Tibial nerve (tissue), 4 donors: ENCODE measurements at regions not wholly inside any gene's neighbourhood (a gene's known extent, or its start where the extent isn't known, plus 50 kb on each side); places are given as distances from the start of the nearest gene placed in this dataset.

Source experiments
- DNase-seq, 2 donors: peaks; one replicate each; pipeline ENCODE4 v3.0.0-alpha.2; 2019; ENCODE audit warnings: low spot score in 2 of 2
- H3K27ac ChIP-seq, 4 donors: fragments of 200-600 bp; sonication (generic) in 3 of 4; one replicate each; pipeline ENCODE4 v1.5.1; 2017 to 2019; ENCODE audit warnings: mild to moderate bottlenecking in 1 of 4
- H3K27me3 ChIP-seq, 2 donors: fragments of 200-600 bp; sonication (generic) in 1 of 2; one replicate each; pipeline versions ENCODE4 v1.5.1 to v1.6.0; 2017 to 2019
- H3K36me3 ChIP-seq, 3 donors: fragments of 200-600 bp; sonication (generic); one replicate each; pipeline ENCODE4 v1.5.1; 2018 to 2019
- H3K4me1 ChIP-seq, 4 donors: fragments of 200-600 bp; sonication (generic) in 3 of 4; one replicate each; pipeline ENCODE4 v1.5.1; 2017 to 2019
- H3K4me3 ChIP-seq, 4 donors: fragments of 200-600 bp; sonication (generic) in 3 of 4; one replicate each; pipeline ENCODE4 v1.5.1; 2017 to 2019; ENCODE audit warnings: mild to moderate bottlenecking in 1 of 4, moderate library complexity in 1 of 4
- H3K9me3 ChIP-seq, 4 donors: fragments of 200-600 bp; sonication (generic) in 3 of 4; one replicate each; pipeline ENCODE4 v1.5.1; 2017 to 2019
- EP300 ChIP-seq, 2 donors: sonication (generic); formaldehyde crosslinking; IDR thresholded peaks; one replicate each; pipeline ENCODE4 v1.6.1; 2017; ENCODE audit warnings: antibody characterized with exemption in 2 of 2, mild to moderate bottlenecking in 1 of 2
- POLR2A ChIP-seq, 2 donors: fragments of 450-650 bp; IDR thresholded peaks; one replicate each; pipeline ENCODE4 v1.6.1; 2017; ENCODE audit warnings: antibody characterized with exemption in 2 of 2, mild to moderate bottlenecking in 2 of 2, moderate library complexity in 2 of 2
- WGBS, 2 donors: methylation state at CpG; one replicate each; pipeline ENCODE4 v1.1.5; 2018; 5-methylcytosine and 5-hydroxymethylcytosine counted together
- TF ChIP-seq, protein P1 (sequence below), 5 experiments: fragments of 200-600 bp in 3 of 5; fragments of 450-650 bp in 2 of 5; sonication (generic) in 3 of 5; IDR thresholded peaks; one replicate each; pipeline ENCODE4 v1.5.1; 2016 to 2019; ENCODE audit warnings: antibody characterized with exemption in 5 of 5, mild to moderate bottlenecking in 3 of 5, moderate library complexity in 2 of 5

DNA sequence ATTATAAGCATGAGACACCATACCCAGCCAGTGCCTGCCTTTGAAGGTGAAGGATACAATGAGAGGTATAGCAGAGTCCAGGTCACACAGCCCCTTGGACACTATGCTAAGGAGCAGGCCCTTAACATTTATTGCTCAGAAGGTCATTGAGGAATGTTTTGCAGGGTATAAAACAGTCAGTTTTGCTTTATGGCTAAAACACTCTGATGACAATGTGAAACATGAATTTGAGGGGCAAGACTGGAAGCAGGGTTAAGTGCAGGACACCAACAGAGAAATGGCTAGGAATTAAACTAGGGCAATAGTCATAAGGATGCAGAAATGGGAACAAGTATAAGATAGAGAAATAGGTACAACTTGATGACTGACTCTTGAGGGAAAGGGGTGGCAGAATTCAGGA lies 141.1 kb downstream of the METTL4 start:
- H3K4me3 ChIP-seq = no peak overlapping the region
- no peaks in the 10 kb centered on the region for H3K36me3 ChIP-seq
- peaks cover 0 to 18% (median 0%) of the 10 kb centered on the region in 4 donors for H3K9me3 ChIP-seq
- DNase-seq = no peak
- H3K27me3 ChIP-seq = no peaks in the 10 kb centered on the region
- TF ChIP-seq, protein P1, sequence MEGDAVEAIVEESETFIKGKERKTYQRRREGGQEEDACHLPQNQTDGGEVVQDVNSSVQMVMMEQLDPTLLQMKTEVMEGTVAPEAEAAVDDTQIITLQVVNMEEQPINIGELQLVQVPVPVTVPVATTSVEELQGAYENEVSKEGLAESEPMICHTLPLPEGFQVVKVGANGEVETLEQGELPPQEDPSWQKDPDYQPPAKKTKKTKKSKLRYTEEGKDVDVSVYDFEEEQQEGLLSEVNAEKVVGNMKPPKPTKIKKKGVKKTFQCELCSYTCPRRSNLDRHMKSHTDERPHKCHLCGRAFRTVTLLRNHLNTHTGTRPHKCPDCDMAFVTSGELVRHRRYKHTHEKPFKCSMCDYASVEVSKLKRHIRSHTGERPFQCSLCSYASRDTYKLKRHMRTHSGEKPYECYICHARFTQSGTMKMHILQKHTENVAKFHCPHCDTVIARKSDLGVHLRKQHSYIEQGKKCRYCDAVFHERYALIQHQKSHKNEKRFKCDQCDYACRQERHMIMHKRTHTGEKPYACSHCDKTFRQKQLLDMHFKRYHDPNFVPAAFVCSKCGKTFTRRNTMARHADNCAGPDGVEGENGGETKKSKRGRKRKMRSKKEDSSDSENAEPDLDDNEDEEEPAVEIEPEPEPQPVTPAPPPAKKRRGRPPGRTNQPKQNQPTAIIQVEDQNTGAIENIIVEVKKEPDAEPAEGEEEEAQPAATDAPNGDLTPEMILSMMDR (IDR thresholded peaks at IDR 0.05) = no peak
- TF ChIP-seq EP300 (IDR thresholded peaks at IDR 0.05) = no peak
- no peak for TF ChIP-seq POLR2A (IDR thresholded peaks at IDR 0.05)
- H3K4me1 ChIP-seq = no peaks in the 10 kb centered on the region
- no peak overlapping the region for H3K27ac ChIP-seq

DNA sequence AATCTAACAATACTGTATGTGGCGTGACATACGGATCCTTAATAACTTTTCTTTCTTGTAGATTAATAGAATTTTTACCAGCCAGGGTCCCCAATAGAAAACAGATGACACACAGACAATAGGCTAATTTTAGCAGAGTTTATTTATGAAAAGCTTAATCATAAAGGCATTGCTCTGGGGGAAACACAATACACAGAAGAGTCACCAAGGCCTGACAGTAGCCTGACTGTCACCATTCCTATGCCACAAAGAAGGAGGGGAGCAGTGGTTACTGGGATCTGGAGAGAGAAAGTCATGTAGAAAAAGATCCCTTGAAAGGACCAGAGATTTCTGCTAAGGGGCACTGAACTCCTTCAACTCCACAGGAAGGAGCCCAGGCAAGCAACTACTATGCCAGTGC lies 139.5 kb downstream of the METTL4 start:
- H3K4me1 ChIP-seq = no peaks in the 10 kb centered on the region

DNA sequence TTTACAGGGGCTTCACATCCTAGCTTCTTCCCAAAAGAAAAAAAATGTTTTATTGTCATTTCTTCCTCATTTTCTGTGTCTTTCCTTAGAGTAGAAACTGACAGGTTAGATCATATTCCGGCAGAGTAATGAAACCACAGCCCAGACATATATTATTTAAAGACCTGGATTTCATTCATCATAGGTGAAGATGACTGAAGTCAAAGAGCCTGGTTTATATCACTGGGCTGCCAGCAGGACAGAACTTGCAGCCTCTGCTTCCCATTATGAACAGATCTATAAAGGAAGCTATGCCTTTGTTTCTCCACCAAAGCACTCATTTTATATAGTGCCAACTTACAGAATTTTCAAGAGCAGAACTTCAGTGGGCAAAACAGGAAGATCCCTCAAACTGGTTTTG lies 137.9 kb downstream of the METTL4 start:
- peaks cover 0 to 18% (median 0%) of the 10 kb centered on the region in 4 donors for H3K9me3 ChIP-seq
- no peaks in the 10 kb centered on the region for H3K4me1 ChIP-seq
- no peaks in the 10 kb centered on the region for H3K36me3 ChIP-seq
- 72 to 90% methylated on average over 1 of the region's 1 CpG for WGBS, 2 donors
- H3K4me3 ChIP-seq = no peak overlapping the region
- no peaks in the 10 kb centered on the region for H3K27me3 ChIP-seq
- TF ChIP-seq, protein P1 (IDR thresholded peaks at IDR 0.05) = no peak
- TF ChIP-seq POLR2A (IDR thresholded peaks at IDR 0.05) (no peak), EP300 (IDR thresholded peaks at IDR 0.05) (no peak)
- no peak for DNase-seq
- H3K27ac ChIP-seq = no peak overlapping the region

More for the DNA sequence above, 139.5 kb downstream of the METTL4 start:
- 88 to 91% methylated on average over 2 of the region's 2 CpGs for WGBS, 2 donors
- Histone ChIP-seq H3K27me3 (no peaks in the 10 kb centered on the region), H3K27ac (no peak overlapping the region), H3K36me3 (no peaks in the 10 kb centered on the region), H3K9me3 (peaks cover 0 to 18% (median 0%) of the 10 kb centered on the region in 4 donors), H3K4me3 (no peak overlapping the region)
- TF ChIP-seq POLR2A (IDR thresholded peaks at IDR 0.05) (no peak), EP300 (IDR thresholded peaks at IDR 0.05) (no peak)
- TF ChIP-seq, protein P1 (IDR thresholded peaks at IDR 0.05) = no peak
- DNase-seq = no peak

DNA sequence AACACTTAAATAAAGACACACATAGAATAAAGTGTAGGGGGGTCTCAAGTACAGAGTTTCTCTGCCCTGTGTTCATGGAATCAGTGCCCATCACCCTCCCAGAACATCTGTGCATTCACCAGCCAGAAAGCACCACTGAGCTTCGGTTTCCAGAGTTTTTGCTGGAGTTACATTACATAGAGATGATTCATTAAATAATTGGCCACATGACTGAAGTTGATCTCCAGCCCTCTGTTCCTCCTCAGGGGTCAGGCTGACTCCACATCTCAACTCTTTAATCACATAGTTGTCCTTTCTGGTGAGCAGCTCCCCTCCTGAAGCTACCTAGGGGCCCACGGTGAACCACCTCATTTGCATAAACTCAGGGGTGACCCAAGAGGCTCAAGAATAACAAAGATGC lies 129.8 kb downstream of the METTL4 start:
- Histone ChIP-seq H3K27me3 (peaks cover 0 to 3% of the 10 kb centered on the region in 2 donors), H3K9me3 (no peaks in the 10 kb centered on the region), H3K27ac (no peak overlapping the region), H3K36me3 (no peaks in the 10 kb centered on the region), H3K4me3 (no peak overlapping the region), H3K4me1 (no peaks in the 10 kb centered on the region)
- DNase-seq = no peak
- WGBS, 2 donors = 81 to 82% methylated on average over 2 of the region's 2 CpGs
- TF ChIP-seq EP300 (IDR thresholded peaks at IDR 0.05) = no peak
- TF ChIP-seq, protein P1 (IDR thresholded peaks at IDR 0.05) = no peak
- no peak for TF ChIP-seq POLR2A (IDR thresholded peaks at IDR 0.05)

GRCh38 chr18:2442006-2442405 lies 129.3 kb downstream of the METTL4 start:
- 58 to 62% methylated on average over 3 of the region's 3 CpGs for WGBS, 2 donors
- TF ChIP-seq, protein P1 (IDR thresholded peaks at IDR 0.05) = no peak
- H3K36me3 ChIP-seq = no peaks in the 10 kb centered on the region
- no peaks in the 10 kb centered on the region for H3K9me3 ChIP-seq
- no peaks in the 10 kb centered on the region for H3K4me1 ChIP-seq
- DNase-seq = no peak
- H3K4me3 ChIP-seq = no peak overlapping the region
- H3K27ac ChIP-seq = no peak overlapping the region
- H3K27me3 ChIP-seq = peaks cover 0 to 3% of the 10 kb centered on the region in 2 donors
